ENCODE measurements at regions not wholly inside any gene's neighbourhood (a gene's known extent, or its start where the extent isn't known, plus 50 kb on each side); places are given as distances from the start of the nearest gene placed in this dataset.

- Histone ChIP-seq H3K4me3 (replicated peaks; ENCODE audit: low read depth, low read length) (no peak overlapping the region), H3K27me3 (replicated peaks; ENCODE audit: control insufficient read depth, insufficient read depth, low read length) (no peaks in the 10 kb centered on the region), H3K36me3 (ENCODE audit: control insufficient read depth, insufficient read depth, low read length) (no peaks in the 10 kb centered on the region)
- TF ChIP-seq CTCF (IDR thresholded peaks at IDR 0.05; ENCODE audit: insufficient read depth, low read length, poor library complexity, severe bottlenecking), result no peak
- no peak for DNase-seq (ENCODE audit: extremely low read depth, insufficient read length)
Measured at GRCh38 chr1:106755682-106756406, 300.6 kb upstream of the PRMT6 start.

GRCh38 chr1:106756752-106757151, 299.7 kb upstream of the PRMT6 start:
- TF ChIP-seq CTCF (IDR thresholded peaks at IDR 0.05; ENCODE audit: insufficient read depth, low read length, poor library complexity, severe bottlenecking), result no peak
- no peaks in the 10 kb centered on the region for H3K36me3 ChIP-seq (ENCODE audit: control insufficient read depth, insufficient read depth, low read length)
- H3K4me3 ChIP-seq (replicated peaks; ENCODE audit: low read depth, low read length), result no peak overlapping the region
- DNase-seq (ENCODE audit: extremely low read depth, insufficient read length), result no peak
- H3K27me3 ChIP-seq (replicated peaks; ENCODE audit: control insufficient read depth, insufficient read depth, low read length), result no peaks in the 10 kb centered on the region

GRCh38 chr1:106768077-106768476, 288.4 kb upstream of the PRMT6 start:
- DNase-seq (ENCODE audit: extremely low read depth, insufficient read length), result no peak
- Histone ChIP-seq H3K27me3 (replicated peaks; ENCODE audit: control insufficient read depth, insufficient read depth, low read length) (no peaks in the 10 kb centered on the region), H3K4me3 (replicated peaks; ENCODE audit: low read depth, low read length) (no peak overlapping the region), H3K36me3 (ENCODE audit: control insufficient read depth, insufficient read depth, low read length) (no peaks in the 10 kb centered on the region)
- TF ChIP-seq CTCF (IDR thresholded peaks at IDR 0.05; ENCODE audit: insufficient read depth, low read length, poor library complexity, severe bottlenecking), result no peak

GRCh38 chr1:106768501-106768900, 288.0 kb upstream of the PRMT6 start:
- no peaks in the 10 kb centered on the region for H3K27me3 ChIP-seq (replicated peaks; ENCODE audit: control insufficient read depth, insufficient read depth, low read length)
- H3K4me3 ChIP-seq (replicated peaks; ENCODE audit: low read depth, low read length), result no peak overlapping the region
- no peak for DNase-seq (ENCODE audit: extremely low read depth, insufficient read length)
- no peaks in the 10 kb centered on the region for H3K36me3 ChIP-seq (ENCODE audit: control insufficient read depth, insufficient read depth, low read length)
- TF ChIP-seq CTCF (IDR thresholded peaks at IDR 0.05; ENCODE audit: insufficient read depth, low read length, poor library complexity, severe bottlenecking), result no peak

GRCh38 chr1:106773206-106773605, 283.3 kb upstream of the PRMT6 start:
- Histone ChIP-seq H3K27me3 (replicated peaks; ENCODE audit: control insufficient read depth, insufficient read depth, low read length) (no peaks in the 10 kb centered on the region), H3K36me3 (ENCODE audit: control insufficient read depth, insufficient read depth, low read length) (no peaks in the 10 kb centered on the region), H3K4me3 (replicated peaks; ENCODE audit: low read depth, low read length) (no peak overlapping the region)
- TF ChIP-seq CTCF (IDR thresholded peaks at IDR 0.05; ENCODE audit: insufficient read depth, low read length, poor library complexity, severe bottlenecking), result no peak
- DNase-seq (ENCODE audit: extremely low read depth, insufficient read length), result no peak

GRCh38 chr1:106780066-106780465, 276.4 kb upstream of the PRMT6 start:
- Histone ChIP-seq H3K36me3 (ENCODE audit: control insufficient read depth, insufficient read depth, low read length) (no peaks in the 10 kb centered on the region), H3K27me3 (replicated peaks; ENCODE audit: control insufficient read depth, insufficient read depth, low read length) (no peaks in the 10 kb centered on the region), H3K4me3 (replicated peaks; ENCODE audit: low read depth, low read length) (no peak overlapping the region)
- TF ChIP-seq CTCF (IDR thresholded peaks at IDR 0.05; ENCODE audit: insufficient read depth, low read length, poor library complexity, severe bottlenecking), result no peak
- DNase-seq (ENCODE audit: extremely low read depth, insufficient read length), result no peak
